Calu3 (cell line): ENCODE measurements at regions not wholly inside any gene's neighbourhood (a gene's known extent, or its start where the extent isn't known, plus 50 kb on each side); places are given as distances from the start of the nearest gene placed in this dataset.
A peak's percentile ranks its signal among the peaks of the same experiment; 100 is the strongest.

Experiments used
- BruUV-seq: library from RNA; stranded (reverse); fragments of 400-500 nt; replicated peaks from 2 replicates; lab custom pipeline; 2021; lab: Mats Ljungman, UMichigan
- CTCF ChIA-PET: fragments of 300-600 bp; sonication (Branson Sonifier 250); formaldehyde crosslinking; loops from one replicate; lab custom pipeline; 2022; ENCODE audit warnings: antibody characterized with exemption; lab: Charles Lee
- DNase-seq: peaks from one replicate; pipeline ENCODE4 v3.0.0; 2022
- H3K27ac Mint-ChIP-seq: one replicate; pipeline ENCODE4 v1.8.0; 2022; ENCODE audit warnings: mixed read lengths; ENCODE audit not compliant: unreplicated experiment
- H3K27me3 Mint-ChIP-seq: one replicate; pipeline ENCODE4 v1.8.0; 2022; ENCODE audit warnings: mixed read lengths; ENCODE audit not compliant: unreplicated experiment
- H3K36me3 Mint-ChIP-seq: one replicate; pipeline ENCODE4 v1.8.0; 2022; ENCODE audit warnings: mild to moderate bottlenecking, moderate library complexity, mixed read lengths; ENCODE audit not compliant: insufficient read depth, unreplicated experiment
- H3K4me1 Mint-ChIP-seq: one replicate; pipeline ENCODE4 v1.8.0; 2022; ENCODE audit warnings: mild to moderate bottlenecking, low read depth, mixed read lengths; ENCODE audit not compliant: unreplicated experiment
- H3K4me3 Mint-ChIP-seq: one replicate; pipeline ENCODE4 v1.8.0; 2022; ENCODE audit warnings: mild to moderate bottlenecking, low read depth, moderate library complexity, mixed read lengths; ENCODE audit not compliant: unreplicated experiment
- H3K9me3 Mint-ChIP-seq: one replicate; pipeline ENCODE4 v1.8.0; 2022; ENCODE audit warnings: low read depth, mixed read lengths; ENCODE audit not compliant: unreplicated experiment
- intact Hi-C: fragments of 100-400 bp; cut with micrococcal nuclease; formaldehyde crosslinking; loops from one replicate; pipeline ENCODE4 v1.10.0; 2022; ENCODE audit not compliant: unreplicated experiment
- TF ChIP-seq, protein P1 (sequence below): fragments of 200-600 bp; IDR thresholded peaks from one replicate; pipeline ENCODE4 v1.8.0; 2022; ENCODE audit warnings: antibody characterized with exemption; ENCODE audit not compliant: unreplicated experiment

DNA sequence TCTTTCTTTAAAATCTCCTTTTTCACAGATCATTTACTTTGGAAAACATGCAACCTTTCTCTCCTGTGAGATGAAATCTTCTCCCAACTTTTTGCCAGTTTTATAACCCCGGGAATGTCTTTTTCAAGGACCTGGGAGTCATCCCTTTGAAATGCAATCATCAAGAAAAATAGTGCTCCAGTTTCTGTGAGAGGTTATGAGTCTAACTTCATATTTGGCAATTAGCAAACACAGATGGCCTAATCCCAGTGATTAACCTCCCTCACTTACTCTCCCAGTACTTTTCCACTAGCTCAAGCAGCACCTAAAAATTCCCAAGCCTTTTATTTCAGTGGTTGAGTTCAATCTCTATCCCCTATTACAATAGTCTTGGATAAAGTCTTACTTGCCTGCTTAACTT, 185.8 kb upstream of the TMEM106B start:
- intact Hi-C loops: no loop called here
- TF ChIP-seq, protein P1, sequence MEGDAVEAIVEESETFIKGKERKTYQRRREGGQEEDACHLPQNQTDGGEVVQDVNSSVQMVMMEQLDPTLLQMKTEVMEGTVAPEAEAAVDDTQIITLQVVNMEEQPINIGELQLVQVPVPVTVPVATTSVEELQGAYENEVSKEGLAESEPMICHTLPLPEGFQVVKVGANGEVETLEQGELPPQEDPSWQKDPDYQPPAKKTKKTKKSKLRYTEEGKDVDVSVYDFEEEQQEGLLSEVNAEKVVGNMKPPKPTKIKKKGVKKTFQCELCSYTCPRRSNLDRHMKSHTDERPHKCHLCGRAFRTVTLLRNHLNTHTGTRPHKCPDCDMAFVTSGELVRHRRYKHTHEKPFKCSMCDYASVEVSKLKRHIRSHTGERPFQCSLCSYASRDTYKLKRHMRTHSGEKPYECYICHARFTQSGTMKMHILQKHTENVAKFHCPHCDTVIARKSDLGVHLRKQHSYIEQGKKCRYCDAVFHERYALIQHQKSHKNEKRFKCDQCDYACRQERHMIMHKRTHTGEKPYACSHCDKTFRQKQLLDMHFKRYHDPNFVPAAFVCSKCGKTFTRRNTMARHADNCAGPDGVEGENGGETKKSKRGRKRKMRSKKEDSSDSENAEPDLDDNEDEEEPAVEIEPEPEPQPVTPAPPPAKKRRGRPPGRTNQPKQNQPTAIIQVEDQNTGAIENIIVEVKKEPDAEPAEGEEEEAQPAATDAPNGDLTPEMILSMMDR: no peak
- H3K4me3 Mint-ChIP-seq: no peak overlapping the region
- no peaks in the 10 kb centered on the region for H3K27me3 Mint-ChIP-seq
- CTCF ChIA-PET: interaction anchor here (1.8 kb wide), 1 partner anchor 41 kb away, joined by 4 read pairs; no protein-coding TSS in a partner anchor
- H3K36me3 Mint-ChIP-seq: no peaks in the 10 kb centered on the region
- peaks cover 8% of the 10 kb centered on the region for H3K9me3 Mint-ChIP-seq
- peak overlapping the region; percentile 57 for H3K27ac Mint-ChIP-seq
- no peak for DNase-seq
- BruUV-seq: no TSS peak
- H3K4me1 Mint-ChIP-seq: peaks cover 28% of the 10 kb centered on the region

DNA sequence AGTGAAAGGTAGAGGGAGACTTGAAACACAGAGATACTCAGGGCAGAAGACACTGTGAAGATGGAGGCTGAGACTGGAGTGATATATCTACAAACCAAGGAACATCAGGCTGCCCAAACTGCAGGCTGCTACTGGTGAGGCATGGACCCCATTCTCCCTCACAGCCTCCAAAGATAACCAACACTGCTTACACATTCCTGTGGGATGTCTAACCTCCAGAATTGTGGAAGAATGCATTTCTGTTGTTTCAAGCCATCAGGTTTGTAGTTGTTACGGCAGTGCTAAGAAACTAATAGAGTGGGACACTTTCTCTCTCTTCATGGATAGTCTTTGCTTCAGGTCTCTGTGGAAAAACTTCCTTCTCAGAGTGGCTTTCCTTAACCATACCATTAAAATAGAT, 182.6 kb upstream of the TMEM106B start:
- no peak for DNase-seq
- no TSS peak for BruUV-seq
- intact Hi-C loops: no loop called here
- H3K27ac Mint-ChIP-seq: peak overlapping the region; percentile 25
- no peak overlapping the region for H3K4me3 Mint-ChIP-seq
- H3K9me3 Mint-ChIP-seq: peaks cover 8% of the 10 kb centered on the region
- peaks cover 6% of the 10 kb centered on the region for H3K36me3 Mint-ChIP-seq
- CTCF ChIA-PET: no interaction called here
- no peaks in the 10 kb centered on the region for H3K27me3 Mint-ChIP-seq
- TF ChIP-seq, protein P1: no peak
- H3K4me1 Mint-ChIP-seq: peaks cover 54% of the 10 kb centered on the region

DNA sequence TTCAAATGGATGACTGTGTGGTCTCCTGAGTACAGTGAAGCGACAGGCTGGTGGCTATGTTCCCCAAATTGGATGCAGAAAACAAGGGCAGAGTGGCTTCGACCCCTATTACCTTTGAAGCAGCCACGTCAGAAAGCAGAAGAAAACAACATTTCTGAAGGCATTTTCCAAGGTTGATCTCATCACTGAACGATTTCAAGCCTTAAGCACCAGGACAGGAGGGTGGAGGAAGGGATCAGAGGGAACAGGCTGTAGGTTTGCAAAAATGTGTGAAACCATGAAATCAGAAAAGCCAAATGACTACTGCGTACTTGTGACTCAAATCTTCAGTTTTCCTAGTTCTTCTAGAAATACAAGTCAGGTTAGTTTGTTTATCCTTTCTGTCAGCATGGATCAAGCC, 181.0 kb upstream of the TMEM106B start:
- TF ChIP-seq, protein P1: no peak
- BruUV-seq: no TSS peak
- H3K4me1 Mint-ChIP-seq: peaks cover 53% of the 10 kb centered on the region
- H3K27me3 Mint-ChIP-seq: no peaks in the 10 kb centered on the region
- peaks cover 7% of the 10 kb centered on the region for H3K9me3 Mint-ChIP-seq
- CTCF ChIA-PET: no interaction called here
- intact Hi-C loops: no loop called here
- peaks cover 6% of the 10 kb centered on the region for H3K36me3 Mint-ChIP-seq
- DNase-seq: no peak
- peak overlapping the region; percentile 98 for H3K27ac Mint-ChIP-seq
- H3K4me3 Mint-ChIP-seq: no peak overlapping the region

DNA sequence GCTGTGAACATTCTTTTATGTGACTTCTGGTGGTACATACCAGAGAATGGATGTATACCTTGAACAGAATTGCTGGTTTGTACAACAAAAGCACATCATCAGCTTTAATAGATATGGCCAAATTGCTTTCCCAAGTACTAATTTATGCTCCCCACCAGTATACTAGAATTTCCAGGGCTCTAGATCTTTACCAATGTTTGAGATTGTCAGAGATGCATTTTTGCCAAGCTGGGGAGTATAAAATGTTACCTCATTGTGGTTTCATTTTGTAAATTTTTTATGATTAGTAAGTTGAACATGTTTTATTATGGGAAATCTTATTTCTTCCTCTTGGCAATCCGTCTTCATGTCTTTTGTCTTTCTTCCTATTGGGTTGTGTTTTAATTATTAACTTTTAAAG, 179.9 kb upstream of the TMEM106B start:
- CTCF ChIA-PET: no interaction called here
- no peak for DNase-seq
- peaks cover 6% of the 10 kb centered on the region for H3K36me3 Mint-ChIP-seq

More for the DNA sequence above, 179.9 kb upstream of the TMEM106B start:
- H3K27me3 Mint-ChIP-seq: no peaks in the 10 kb centered on the region
- peak overlapping the region; percentile 98 for H3K27ac Mint-ChIP-seq
- peak overlapping the region; percentile 31 for H3K4me3 Mint-ChIP-seq
- TF ChIP-seq, protein P1: no peak
- intact Hi-C loops: loop anchor here (1.0 kb wide), 1 partner anchor 35 kb away; no protein-coding TSS in a partner anchor
- H3K4me1 Mint-ChIP-seq: peaks cover 46% of the 10 kb centered on the region
- H3K9me3 Mint-ChIP-seq: peaks cover 3% of the 10 kb centered on the region
- no TSS peak for BruUV-seq
